ENCODE measurements at regions not wholly inside any gene's neighbourhood (a gene's known extent, or its start where the extent isn't known, plus 50 kb on each side); places are given as distances from the start of the nearest gene placed in this dataset.

- no peak for TF ChIP-seq POLR2A (IDR thresholded peaks at IDR 0.05; ENCODE audit: low read depth)
- no peak for TF ChIP-seq CTCF (IDR thresholded peaks at IDR 0.05)
- no peak for TF ChIP-seq POLR2AphosphoS5 (IDR thresholded peaks at IDR 0.05)
Measured at GRCh38 chr13:107342747-107343146, 774.8 kb upstream of the ARGLU1 start.
